Tibial nerve (tissue), 4 donors: ENCODE measurements at regions not wholly inside any gene's neighbourhood (a gene's known extent, or its start where the extent isn't known, plus 50 kb on each side); places are given as distances from the start of the nearest gene placed in this dataset. TPM values are rescaled to one million over a fixed set of nuclear protein-coding genes. Genes with fewer than 3 reads are reported as not detected.

ENCODE experiments used
- DNase-seq, 2 donors: peaks; one replicate each; pipeline ENCODE4 v3.0.0-alpha.2; 2019; ENCODE audit warnings: low spot score in 2 of 2
- H3K27ac ChIP-seq, 4 donors: fragments of 200-600 bp; sonication (generic) in 3 of 4; one replicate each; pipeline ENCODE4 v1.5.1; 2017 to 2019; ENCODE audit warnings: mild to moderate bottlenecking in 1 of 4
- H3K27me3 ChIP-seq, 2 donors: fragments of 200-600 bp; sonication (generic) in 1 of 2; one replicate each; pipeline versions ENCODE4 v1.5.1 to v1.6.0; 2017 to 2019
- H3K36me3 ChIP-seq, 3 donors: fragments of 200-600 bp; sonication (generic); one replicate each; pipeline ENCODE4 v1.5.1; 2018 to 2019
- H3K4me1 ChIP-seq, 4 donors: fragments of 200-600 bp; sonication (generic) in 3 of 4; one replicate each; pipeline ENCODE4 v1.5.1; 2017 to 2019
- H3K4me3 ChIP-seq, 4 donors: fragments of 200-600 bp; sonication (generic) in 3 of 4; one replicate each; pipeline ENCODE4 v1.5.1; 2017 to 2019; ENCODE audit warnings: mild to moderate bottlenecking in 1 of 4, moderate library complexity in 1 of 4
- H3K9me3 ChIP-seq, 4 donors: fragments of 200-600 bp; sonication (generic) in 3 of 4; one replicate each; pipeline ENCODE4 v1.5.1; 2017 to 2019
- EP300 ChIP-seq, 2 donors: sonication (generic); formaldehyde crosslinking; IDR thresholded peaks; one replicate each; pipeline ENCODE4 v1.6.1; 2017; ENCODE audit warnings: antibody characterized with exemption in 2 of 2, mild to moderate bottlenecking in 1 of 2
- POLR2A ChIP-seq, 2 donors: fragments of 450-650 bp; IDR thresholded peaks; one replicate each; pipeline ENCODE4 v1.6.1; 2017; ENCODE audit warnings: antibody characterized with exemption in 2 of 2, mild to moderate bottlenecking in 2 of 2, moderate library complexity in 2 of 2
- WGBS, 2 donors: methylation state at CpG; one replicate each; pipeline ENCODE4 v1.1.5; 2018; 5-methylcytosine and 5-hydroxymethylcytosine counted together
- small RNA-seq: library from RNA; depleted of rRNA; stranded (forward); fragments of <200 nt; gene quantifications from one replicate; pipeline ENCODE3, GENCODE V24; 2016
- TF ChIP-seq, protein P1 (sequence below), 5 experiments: fragments of 200-600 bp in 3 of 5; fragments of 450-650 bp in 2 of 5; sonication (generic) in 3 of 5; IDR thresholded peaks; one replicate each; pipeline ENCODE4 v1.5.1; 2016 to 2019; ENCODE audit warnings: antibody characterized with exemption in 5 of 5, mild to moderate bottlenecking in 3 of 5, moderate library complexity in 2 of 5

DNA sequence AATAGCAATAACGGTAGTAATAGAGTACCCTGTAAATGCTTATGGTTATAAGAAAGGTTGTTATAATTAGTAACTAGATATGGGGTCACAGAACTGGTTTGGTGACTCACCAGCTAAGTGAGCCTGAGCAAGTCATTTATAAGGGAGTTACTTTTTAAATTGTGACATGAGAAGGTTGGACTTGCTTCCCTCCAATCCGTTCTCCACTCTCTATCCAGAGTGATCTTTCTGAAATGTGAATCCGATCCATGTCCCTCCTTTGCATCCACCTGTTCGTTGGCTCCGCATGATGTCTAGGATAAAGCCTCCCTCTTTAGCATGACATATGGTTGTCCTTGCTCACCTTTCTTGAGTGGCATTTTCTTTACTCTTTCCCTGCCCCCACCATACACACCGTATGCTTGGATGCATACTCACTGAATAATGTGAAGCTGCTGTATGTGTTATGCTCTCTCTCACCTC lies 83.1 kb downstream of the CDC42EP3 start:
- H3K36me3 ChIP-seq: no peaks in the 10 kb centered on the region
- WGBS, 2 donors: 86 to 90% methylated on average over 6 of the region's 6 CpGs
- H3K27me3 ChIP-seq: no peaks in the 10 kb centered on the region
- peaks cover 0 to 1% (median 0%) of the 10 kb centered on the region in 4 donors for H3K9me3 ChIP-seq
- H3K4me3 ChIP-seq: no peak overlapping the region
- DNase-seq: no peak
- TF ChIP-seq POLR2A (IDR thresholded peaks at IDR 0.05): no peak
- TF ChIP-seq EP300 (IDR thresholded peaks at IDR 0.05): no peak
- TF ChIP-seq, protein P1, sequence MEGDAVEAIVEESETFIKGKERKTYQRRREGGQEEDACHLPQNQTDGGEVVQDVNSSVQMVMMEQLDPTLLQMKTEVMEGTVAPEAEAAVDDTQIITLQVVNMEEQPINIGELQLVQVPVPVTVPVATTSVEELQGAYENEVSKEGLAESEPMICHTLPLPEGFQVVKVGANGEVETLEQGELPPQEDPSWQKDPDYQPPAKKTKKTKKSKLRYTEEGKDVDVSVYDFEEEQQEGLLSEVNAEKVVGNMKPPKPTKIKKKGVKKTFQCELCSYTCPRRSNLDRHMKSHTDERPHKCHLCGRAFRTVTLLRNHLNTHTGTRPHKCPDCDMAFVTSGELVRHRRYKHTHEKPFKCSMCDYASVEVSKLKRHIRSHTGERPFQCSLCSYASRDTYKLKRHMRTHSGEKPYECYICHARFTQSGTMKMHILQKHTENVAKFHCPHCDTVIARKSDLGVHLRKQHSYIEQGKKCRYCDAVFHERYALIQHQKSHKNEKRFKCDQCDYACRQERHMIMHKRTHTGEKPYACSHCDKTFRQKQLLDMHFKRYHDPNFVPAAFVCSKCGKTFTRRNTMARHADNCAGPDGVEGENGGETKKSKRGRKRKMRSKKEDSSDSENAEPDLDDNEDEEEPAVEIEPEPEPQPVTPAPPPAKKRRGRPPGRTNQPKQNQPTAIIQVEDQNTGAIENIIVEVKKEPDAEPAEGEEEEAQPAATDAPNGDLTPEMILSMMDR (IDR thresholded peaks at IDR 0.05): no peak
- peaks cover 0 to 70% (median 35%) of the 10 kb centered on the region in 4 donors for H3K4me1 ChIP-seq
- H3K27ac ChIP-seq: peak overlapping the region in 2 of 4 donors; percentile 75 to 84

DNA sequence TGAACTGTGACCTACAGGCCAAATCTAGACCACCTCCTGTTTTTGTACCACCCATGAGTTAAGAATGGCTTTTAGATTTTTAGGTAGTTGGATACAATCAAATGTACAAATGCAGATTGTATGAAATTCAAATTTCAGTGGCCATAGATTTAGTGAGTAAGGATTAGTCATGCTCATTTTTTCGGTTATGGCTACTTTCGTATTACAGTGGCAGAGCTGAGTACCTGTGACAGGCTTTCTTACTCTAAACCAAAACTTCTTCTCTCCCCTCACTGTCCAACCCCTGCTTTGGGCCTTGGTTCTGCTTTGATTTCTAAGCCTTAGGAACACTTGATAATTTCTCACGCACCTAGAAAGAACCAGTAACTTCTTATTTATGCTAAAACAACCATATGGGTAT lies 82.1 kb downstream of the CDC42EP3 start:
- peaks cover 0 to 60% (median 31%) of the 10 kb centered on the region in 4 donors for H3K4me1 ChIP-seq
- 89 to 98% methylated on average over 3 of the region's 3 CpGs for WGBS, 2 donors
- no peak overlapping the region for H3K4me3 ChIP-seq
- TF ChIP-seq POLR2A (IDR thresholded peaks at IDR 0.05) (no peak), EP300 (IDR thresholded peaks at IDR 0.05) (no peak)
- TF ChIP-seq, protein P1 (IDR thresholded peaks at IDR 0.05): no peak
- H3K9me3 ChIP-seq: peaks cover 0 to 11% (median 0%) of the 10 kb centered on the region in 4 donors
- H3K27ac ChIP-seq: peak overlapping the region; percentile 36 to 84 (median 59)
- no peaks in the 10 kb centered on the region for H3K27me3 ChIP-seq
- no peaks in the 10 kb centered on the region for H3K36me3 ChIP-seq
- no peak for DNase-seq

DNA sequence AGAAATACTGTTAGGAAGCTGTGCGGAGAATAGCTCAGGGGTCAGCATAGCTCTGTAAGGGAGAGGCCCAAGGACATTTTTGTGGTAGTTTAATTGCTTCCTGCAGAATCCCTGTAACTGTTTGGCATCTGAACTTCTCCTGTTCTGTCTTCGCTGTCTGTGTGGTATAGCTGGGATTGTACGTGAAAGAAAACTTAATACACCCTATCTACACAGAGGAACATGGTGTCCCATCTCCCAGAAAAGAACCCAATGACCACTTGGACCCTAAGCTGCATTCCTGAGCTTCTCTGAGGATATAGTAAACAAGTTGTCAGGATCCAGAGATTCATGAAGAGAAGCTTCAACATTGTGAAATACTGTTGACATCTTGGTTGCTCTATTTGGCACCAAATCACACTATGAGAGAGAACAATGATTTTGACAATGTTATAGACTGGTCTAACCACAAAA lies 81.3 kb downstream of the CDC42EP3 start:
- H3K27me3 ChIP-seq: no peaks in the 10 kb centered on the region
- H3K4me3 ChIP-seq: no peak overlapping the region
- peak in 1 of 2 donors; percentile 53 for DNase-seq
- H3K4me1 ChIP-seq: peaks cover 0 to 53% (median 25%) of the 10 kb centered on the region in 4 donors
- peak overlapping the region in 2 of 4 donors; percentile 75 to 84 for H3K27ac ChIP-seq
- 46 to 54% methylated on average over 3 of the region's 3 CpGs for WGBS, 2 donors
- peaks cover 0 to 17% (median 0%) of the 10 kb centered on the region in 4 donors for H3K9me3 ChIP-seq
- no peaks in the 10 kb centered on the region for H3K36me3 ChIP-seq
- TF ChIP-seq, protein P1 (IDR thresholded peaks at IDR 0.05): no peak
- peak; percentile 71 to 94 for TF ChIP-seq EP300 (IDR thresholded peaks at IDR 0.05)

Small RNA genes lying in the stretch of these regions (small RNA-seq; reads per million reads assigned to genes)
- gene RNU6-1116P: not detected
